BE2C (cell line): ENCODE measurements at regions not wholly inside any gene's neighbourhood (a gene's known extent, or its start where the extent isn't known, plus 50 kb on each side); places are given as distances from the start of the nearest gene placed in this dataset.

Experiments used
- DNase-seq: peaks from one replicate; pipeline ENCODE4 v3.0.0-alpha.2; 2020
- H3K27me3 ChIP-seq: fragments of 250-450 bp; sonication (Bioruptor Pico); 2 replicates; pipeline ENCODE4 v1.5.1; 2020; ENCODE audit warnings: mild to moderate bottlenecking
- H3K36me3 ChIP-seq: fragments of 250-450 bp; sonication (Bioruptor Pico); 2 replicates; pipeline ENCODE4 v1.5.1; 2020; ENCODE audit warnings: mild to moderate bottlenecking
- H3K4me1 ChIP-seq: fragments of 250-450 bp; sonication (Bioruptor Pico); 2 replicates; pipeline ENCODE4 v1.5.1; 2020
- H3K4me3 ChIP-seq: 2 replicates; pipeline ENCODE4 v1.5.1; 2011; ENCODE audit warnings: low read depth, low read length
- H3K9me3 ChIP-seq: fragments of 250-450 bp; sonication (Bioruptor Pico); 2 replicates; pipeline ENCODE4 v1.5.1; 2020
- TF ChIP-seq, protein P1 (sequence below): IDR thresholded peaks from 2 replicates; pipeline ENCODE4 v1.5.1; 2012; ENCODE audit warnings: mild to moderate bottlenecking, low read depth, low read length

- TF ChIP-seq, protein P1, sequence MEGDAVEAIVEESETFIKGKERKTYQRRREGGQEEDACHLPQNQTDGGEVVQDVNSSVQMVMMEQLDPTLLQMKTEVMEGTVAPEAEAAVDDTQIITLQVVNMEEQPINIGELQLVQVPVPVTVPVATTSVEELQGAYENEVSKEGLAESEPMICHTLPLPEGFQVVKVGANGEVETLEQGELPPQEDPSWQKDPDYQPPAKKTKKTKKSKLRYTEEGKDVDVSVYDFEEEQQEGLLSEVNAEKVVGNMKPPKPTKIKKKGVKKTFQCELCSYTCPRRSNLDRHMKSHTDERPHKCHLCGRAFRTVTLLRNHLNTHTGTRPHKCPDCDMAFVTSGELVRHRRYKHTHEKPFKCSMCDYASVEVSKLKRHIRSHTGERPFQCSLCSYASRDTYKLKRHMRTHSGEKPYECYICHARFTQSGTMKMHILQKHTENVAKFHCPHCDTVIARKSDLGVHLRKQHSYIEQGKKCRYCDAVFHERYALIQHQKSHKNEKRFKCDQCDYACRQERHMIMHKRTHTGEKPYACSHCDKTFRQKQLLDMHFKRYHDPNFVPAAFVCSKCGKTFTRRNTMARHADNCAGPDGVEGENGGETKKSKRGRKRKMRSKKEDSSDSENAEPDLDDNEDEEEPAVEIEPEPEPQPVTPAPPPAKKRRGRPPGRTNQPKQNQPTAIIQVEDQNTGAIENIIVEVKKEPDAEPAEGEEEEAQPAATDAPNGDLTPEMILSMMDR = no peak
- Histone ChIP-seq H3K27me3 (no peaks in the 10 kb centered on the region), H3K36me3 (no peaks in the 10 kb centered on the region), H3K4me3 (no peak overlapping the region), H3K4me1 (no peaks in the 10 kb centered on the region), H3K9me3 (no peaks in the 10 kb centered on the region)
- no peak for DNase-seq
These were observed 959.6 kb upstream of the NDST4 start for GRCh38 chr4:116073051-116073450.

DNA sequence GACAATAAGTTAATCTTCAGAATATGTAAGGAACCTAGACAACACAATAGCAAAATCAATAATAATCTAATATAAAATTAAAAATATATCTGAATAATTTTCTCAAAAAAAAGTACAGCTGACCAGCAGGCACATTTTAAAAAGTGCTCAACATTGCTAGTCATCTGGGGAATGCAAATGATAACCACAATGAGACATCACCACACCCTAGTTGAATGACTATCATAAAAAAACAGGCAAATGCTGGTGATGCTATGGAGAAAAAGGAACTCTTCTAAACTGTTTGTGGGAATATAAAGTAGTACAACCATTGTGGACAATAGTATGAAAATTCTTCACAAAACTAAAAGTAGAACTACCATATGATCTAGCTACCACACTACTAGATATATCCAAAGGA is 956.9 kb upstream of the NDST4 start:
- DNase-seq = no peak
- TF ChIP-seq, protein P1 = no peak
- Histone ChIP-seq H3K4me3 (no peak overlapping the region), H3K27me3 (no peaks in the 10 kb centered on the region), H3K4me1 (no peaks in the 10 kb centered on the region), H3K36me3 (no peaks in the 10 kb centered on the region), H3K9me3 (no peaks in the 10 kb centered on the region)

- no peaks in the 10 kb centered on the region for H3K36me3 ChIP-seq
- H3K27me3 ChIP-seq = no peaks in the 10 kb centered on the region
- TF ChIP-seq, protein P1 = no peak
- no peaks in the 10 kb centered on the region for H3K9me3 ChIP-seq
- H3K4me1 ChIP-seq = no peaks in the 10 kb centered on the region
- DNase-seq = no peak
- H3K4me3 ChIP-seq = no peak overlapping the region
These were observed 953.4 kb upstream of the NDST4 start for GRCh38 chr4:116066711-116067245.

DNA sequence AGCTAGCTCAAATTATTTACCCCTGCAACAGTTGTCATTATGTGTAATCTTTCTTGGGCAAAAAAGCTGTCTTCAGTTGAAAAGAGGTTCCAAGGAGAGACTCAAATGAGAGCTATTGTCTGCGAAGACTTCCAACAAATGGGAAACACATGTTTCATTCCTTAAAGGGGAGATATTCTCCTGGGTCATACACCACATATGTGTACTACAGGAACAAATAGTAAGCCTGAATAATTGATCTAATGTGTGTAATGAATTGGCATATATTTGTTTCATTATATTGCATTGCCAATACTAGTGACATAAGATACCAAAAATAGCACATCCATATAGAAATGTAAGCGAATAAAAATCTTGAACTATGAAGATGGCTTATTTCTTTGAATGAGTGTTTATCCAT is 950.9 kb upstream of the NDST4 start:
- DNase-seq = no peak
- Histone ChIP-seq H3K4me3 (no peak overlapping the region), H3K4me1 (no peaks in the 10 kb centered on the region), H3K27me3 (no peaks in the 10 kb centered on the region), H3K9me3 (no peaks in the 10 kb centered on the region), H3K36me3 (no peaks in the 10 kb centered on the region)
- TF ChIP-seq, protein P1 = no peak

GRCh38 chr4:116059361-116059760 is 945.9 kb upstream of the NDST4 start:
- H3K4me1 ChIP-seq = no peaks in the 10 kb centered on the region
- H3K9me3 ChIP-seq = no peaks in the 10 kb centered on the region
- no peaks in the 10 kb centered on the region for H3K36me3 ChIP-seq
- no peak for DNase-seq
- TF ChIP-seq, protein P1 = no peak
- no peaks in the 10 kb centered on the region for H3K27me3 ChIP-seq
- H3K4me3 ChIP-seq = no peak overlapping the region

DNA sequence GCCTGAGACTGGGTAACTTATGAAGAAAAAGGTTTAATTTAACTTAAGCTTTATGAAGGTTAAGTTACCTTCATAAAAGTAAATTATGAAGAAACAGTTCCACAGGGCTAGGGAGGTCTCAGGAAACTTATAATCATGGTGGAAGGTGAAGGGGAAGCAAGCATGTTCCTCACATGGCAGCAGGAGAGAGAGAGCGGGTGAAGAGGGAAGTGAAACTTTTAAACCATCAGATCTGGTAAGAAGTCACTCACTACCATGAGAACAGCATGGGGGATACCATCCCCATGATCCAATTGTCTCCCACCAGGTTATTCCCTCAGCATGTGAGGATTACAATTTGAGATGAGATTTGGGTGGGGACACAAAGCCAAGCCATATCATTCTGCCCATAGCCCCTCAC is 944.7 kb upstream of the NDST4 start:
- Histone ChIP-seq H3K27me3 (no peaks in the 10 kb centered on the region), H3K36me3 (no peaks in the 10 kb centered on the region), H3K9me3 (no peaks in the 10 kb centered on the region), H3K4me1 (no peaks in the 10 kb centered on the region), H3K4me3 (no peak overlapping the region)
- TF ChIP-seq, protein P1 = no peak
- no peak for DNase-seq
